H1 (cell line): ENCODE measurements at regions not wholly inside any gene's neighbourhood (a gene's known extent, or its start where the extent isn't known, plus 50 kb on each side); places are given as distances from the start of the nearest gene placed in this dataset.

Source experiments
- CTCF ChIA-PET: fragments of 300-600 bp; sonication (Branson Sonifier 250); formaldehyde crosslinking; loops from one replicate; lab custom pipeline; 2021; ENCODE audit not compliant: partially characterized antibody; lab: Charles Lee
- POLR2A ChIA-PET: fragments of 300-600 bp; sonication (Branson Sonifier 250); formaldehyde crosslinking; loops from one replicate; lab custom pipeline; 2021; ENCODE audit warnings: inconsistent platforms; ENCODE audit not compliant: partially characterized antibody; lab: Charles Lee
- DNase-seq, 2 experiments: peaks; one replicate each; pipeline versions ENCODE4 v3.0.0 to v3.0.0-alpha.2; 2010 to 2022; ENCODE audit warnings: low spot score in 2 of 2, low read depth in 1 of 2, mixed read lengths in 1 of 2
- FAIRE-seq: peaks from 2 replicates; lab custom pipeline; 2011; peaks lifted over from hg19 to GRCh38; lab: Jason Lieb, UNC
- H2AFZ ChIP-seq: 2 replicates; pipeline ENCODE4 v1.8.1; 2012; ENCODE audit warnings: low read length, inconsistent platforms
- H2AK5ac ChIP-seq: 2 replicates; pipeline ENCODE4 v1.6.1; 2013; ENCODE audit warnings: low read depth, low read length
- H2BK120ac ChIP-seq: replicated peaks from 2 replicates; pipeline ENCODE3; 2013; ENCODE audit warnings: low read depth, low read length, inconsistent platforms
- H2BK12ac ChIP-seq: 2 replicates; pipeline ENCODE4 v1.6.1; 2013; ENCODE audit warnings: low read depth, low read length
- H2BK15ac ChIP-seq: 2 replicates; pipeline ENCODE4 v1.6.1; 2013; ENCODE audit warnings: low read length
- H2BK20ac ChIP-seq: 2 replicates; pipeline ENCODE4 v1.6.1; 2013; ENCODE audit warnings: low read length
- H2BK5ac ChIP-seq: 2 replicates; pipeline ENCODE4 v1.6.1; 2013; ENCODE audit warnings: low read depth, low read length
- H3K14ac ChIP-seq: 2 replicates; pipeline ENCODE4 v1.6.1; 2013; ENCODE audit warnings: inconsistent platforms; ENCODE audit not compliant: insufficient read length
- H3K18ac ChIP-seq: 2 replicates; pipeline ENCODE4 v1.6.1; 2013; ENCODE audit warnings: low read length; ENCODE audit errors: extremely low read depth
- H3K23ac ChIP-seq: 2 replicates; pipeline ENCODE4 v1.6.1; 2013; ENCODE audit warnings: inconsistent platforms; ENCODE audit not compliant: insufficient read length
- H3K23me2 ChIP-seq: 2 replicates; pipeline ENCODE4 v1.6.1; 2013; ENCODE audit warnings: low read depth, low read length
- H3K27ac ChIP-seq: 2 replicates; pipeline ENCODE4 v1.6.1; 2011; ENCODE audit warnings: low read depth, low read length, inconsistent platforms
- H3K27me3 ChIP-seq, 4 experiments: replicated peaks in 1 of 4; 1 replicate in 1 of 4; 2 replicates in 3 of 4; pipeline versions ENCODE4 v1.6.1 to v1.8.1; 2011 to 2013; ENCODE audit warnings: low read length in 3 of 4, mild to moderate bottlenecking in 3 of 4, inconsistent platforms in 2 of 4, mixed read lengths in 2 of 4, moderate library complexity in 1 of 4; ENCODE audit not compliant: control insufficient read depth in 3 of 4, insufficient read depth in 3 of 4; ENCODE audit errors: extremely low read depth in 1 of 4
- H3K36me3 ChIP-seq, 4 experiments: 2 replicates each; pipeline versions ENCODE4 v1.6.1 to v1.8.1; 2011 to 2013; ENCODE audit warnings: mild to moderate bottlenecking in 4 of 4, low read length in 3 of 4, moderate library complexity in 2 of 4, control low read depth in 1 of 4, inconsistent platforms in 1 of 4; ENCODE audit not compliant: insufficient read depth in 4 of 4, control insufficient read depth in 2 of 4
- H3K4ac ChIP-seq: replicated peaks from 2 replicates; pipeline ENCODE3; 2013; ENCODE audit warnings: low read length, low read depth, mixed read lengths, inconsistent platforms; ENCODE audit not compliant: insufficient read length
- H3K4me1 ChIP-seq, 4 experiments: replicated peaks in 1 of 4; 1 replicate in 1 of 4; 2 replicates in 3 of 4; pipeline versions ENCODE4 v1.6.1 to v1.8.1; 2011 to 2013; ENCODE audit warnings: low read length in 3 of 4, inconsistent platforms in 2 of 4, mixed read lengths in 1 of 4; ENCODE audit not compliant: insufficient read depth in 4 of 4, control insufficient read depth in 3 of 4
- H3K4me2 ChIP-seq, 2 experiments: 2 replicates each; pipeline versions ENCODE4 v1.6.1 to v1.8.1; 2011 to 2013; ENCODE audit warnings: low read depth in 2 of 2, low read length in 2 of 2, control low read depth in 1 of 2, inconsistent platforms in 1 of 2, mild to moderate bottlenecking in 1 of 2; ENCODE audit not compliant: insufficient read depth in 1 of 2
- H3K4me3 ChIP-seq, 4 experiments: fragments of 200-600, 300-600 bp in 1 of 4; sonication (generic), shearing (Covaris generic), sonication (Bioruptor Twin) in 1 of 4; 2 replicates each; pipeline versions ENCODE4 v1.5.1 to v1.8.1; 2011 to 2016; ENCODE audit warnings: low read length in 4 of 4, low read depth in 3 of 4, control low read depth in 2 of 4, inconsistent platforms in 2 of 4, mild to moderate bottlenecking in 2 of 4, mixed read lengths in 1 of 4, moderate library complexity in 1 of 4; ENCODE audit not compliant: insufficient read depth in 2 of 4; ENCODE audit errors: extremely low read depth in 1 of 4
- H3K56ac ChIP-seq: replicated peaks from 2 replicates; pipeline ENCODE3; 2013; ENCODE audit warnings: low read depth, mild to moderate bottlenecking, mixed read lengths, low read length, inconsistent platforms; ENCODE audit not compliant: insufficient read length
- H3K79me1 ChIP-seq: 2 replicates; pipeline ENCODE4 v1.6.1; 2013; ENCODE audit warnings: low read depth, low read length, control low read depth
- H3K79me2 ChIP-seq, 2 experiments: 2 replicates each; pipeline versions ENCODE4 v1.6.1 to v1.8.1; 2012 to 2013; ENCODE audit warnings: low read length in 2 of 2, mild to moderate bottlenecking in 2 of 2, inconsistent platforms in 1 of 2; ENCODE audit not compliant: insufficient read depth in 2 of 2, control insufficient read depth in 1 of 2
- H3K9ac ChIP-seq, 4 experiments: replicated peaks in 1 of 4; 1 replicate in 1 of 4; 2 replicates in 3 of 4; pipeline versions ENCODE4 v1.6.1 to v1.8.1; 2011 to 2013; ENCODE audit warnings: low read depth in 3 of 4, low read length in 3 of 4, control low read depth in 2 of 4, mild to moderate bottlenecking in 2 of 4, moderate library complexity in 2 of 4, inconsistent platforms in 1 of 4; ENCODE audit errors: extremely low read depth in 1 of 4
- H3K9me3 ChIP-seq, 2 experiments: 2 replicates each; pipeline versions ENCODE4 v1.6.1 to v1.8.1; 2012 to 2013; ENCODE audit warnings: mild to moderate bottlenecking in 2 of 2, moderate library complexity in 2 of 2, control low read depth in 1 of 2, inconsistent platforms in 1 of 2, low read depth in 1 of 2, low read length in 1 of 2, mixed read lengths in 1 of 2; ENCODE audit not compliant: insufficient read depth in 2 of 2
- H4K20me1 ChIP-seq, 2 experiments: replicated peaks in 1 of 2; 2 replicates each; pipeline versions ENCODE3 to v1.8.1; 2011 to 2013; ENCODE audit warnings: inconsistent platforms in 2 of 2, low read length in 2 of 2, mild to moderate bottlenecking in 1 of 2; ENCODE audit not compliant: insufficient read depth in 2 of 2, control insufficient read depth in 1 of 2
- H4K5ac ChIP-seq: 2 replicates; pipeline ENCODE4 v1.6.1; 2013; ENCODE audit warnings: low read length, low read depth, mixed read lengths, inconsistent platforms; ENCODE audit not compliant: insufficient read length
- H4K8ac ChIP-seq: 2 replicates; pipeline ENCODE4 v1.8.0; 2013; ENCODE audit warnings: mild to moderate bottlenecking, moderate library complexity, low read length, inconsistent platforms; ENCODE audit not compliant: insufficient read depth; ENCODE audit errors: extremely low read depth
- H4K91ac ChIP-seq: replicated peaks from 2 replicates; pipeline ENCODE3; 2013; ENCODE audit warnings: low read length, mixed read lengths, inconsistent platforms; ENCODE audit not compliant: insufficient read length
- HDAC6 ChIP-seq: IDR thresholded peaks from one replicate; pipeline ENCODE4 v1.7.1; 2012; ENCODE audit warnings: low read depth, mild to moderate bottlenecking, inconsistent platforms, low read length, moderate library complexity
- SAP30 ChIP-seq: fragments of 300-600 bp; sonication (generic); IDR thresholded peaks from 2 replicates; pipeline ENCODE4 v1.7.1; 2012; ENCODE audit warnings: low read length, moderate library complexity, mild to moderate bottlenecking, inconsistent platforms; ENCODE audit not compliant: insufficient read depth, insufficient replicate concordance
- SIRT6 ChIP-seq: IDR thresholded peaks from one replicate; pipeline ENCODE4 v1.7.1; 2012; ENCODE audit warnings: low read length, inconsistent platforms
- SP2 ChIP-seq: IDR thresholded peaks from 2 replicates; pipeline ENCODE4 v1.6.1; 2012; ENCODE audit warnings: mild to moderate bottlenecking, low read length, inconsistent platforms
- WGBS, 2 experiments: shearing (Covaris generic) in 1 of 2; methylation state at CpG; one replicate each; pipeline versions ENCODE4 v1.1.6 to v1.1.7; 2013 to 2015; ENCODE audit warnings: low lambda C conversion rate in 2 of 2, mixed read lengths in 2 of 2, inconsistent platforms in 1 of 2, low coverage in 1 of 2, missing lambda C conversion rate in 1 of 2; ENCODE audit not compliant: insufficient replicate concordance in 2 of 2, insufficient coverage in 1 of 2, insufficient read length in 1 of 2; ENCODE audit errors: extremely low coverage in 1 of 2, missing lambda C conversion rate in 1 of 2; 5-methylcytosine and 5-hydroxymethylcytosine counted together

DNA sequence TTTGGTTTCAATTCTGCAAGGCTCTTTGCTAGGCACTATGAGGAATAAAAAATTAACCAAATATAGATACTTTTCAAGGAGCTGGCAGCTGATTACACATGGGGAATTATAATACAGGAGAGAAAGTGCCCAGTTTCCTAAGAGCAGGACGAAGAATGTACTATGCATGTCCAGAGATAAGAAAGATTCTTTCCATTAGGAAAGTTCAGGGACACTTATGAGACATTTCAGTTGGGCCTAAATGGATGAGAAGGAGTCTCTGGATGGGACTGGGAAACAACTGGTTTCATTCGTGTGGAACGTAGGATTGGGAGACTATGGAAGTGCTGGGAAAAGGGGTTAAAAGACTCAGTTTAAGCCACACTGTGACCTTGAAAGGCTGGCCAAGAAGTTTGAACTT is 63.5 kb upstream of the MROH9 start:
- Histone ChIP-seq H3K27ac (no peak overlapping the region), H3K14ac (no peak overlapping the region), H2BK5ac (no peak overlapping the region), H3K23ac (no peak overlapping the region), H3K56ac (no peak overlapping the region), H4K91ac (no peak overlapping the region), H3K9me3 (no peaks in the 10 kb centered on the region), H2AK5ac (no peak overlapping the region), H3K4me3 (no peak overlapping the region), H2BK15ac (no peak overlapping the region), H3K4me1 (no peaks in the 10 kb centered on the region), H2AFZ (no peak overlapping the region), H2BK120ac (no peak overlapping the region), H3K27me3 (no peaks in the 10 kb centered on the region), H3K79me2 (no peaks in the 10 kb centered on the region), H3K4ac (no peak overlapping the region), H3K23me2 (no peaks in the 10 kb centered on the region), H4K20me1 (no peaks in the 10 kb centered on the region), H4K5ac (no peak overlapping the region), H3K9ac (no peak overlapping the region), H2BK20ac (no peak overlapping the region), H3K4me2 (no peak overlapping the region), H2BK12ac (no peak overlapping the region), H3K79me1 (no peaks in the 10 kb centered on the region), H4K8ac (no peak overlapping the region), H3K36me3 (no peaks in the 10 kb centered on the region), H3K18ac (no peak overlapping the region)
- FAIRE-seq (no peak), DNase-seq (no peak)
- ChIA-PET CTCF (no interaction called here), POLR2A (no interaction called here)
- TF ChIP-seq SAP30 (no peak), SIRT6 (no peak), HDAC6 (no peak), SP2 (no peak)
- 88% methylated on average over 3 of the region's 3 CpGs; no CpG with 5 or more reads in 1 of the 2 experiments for WGBS, 2 experiments
